ENCODE measurements at regions not wholly inside any gene's neighbourhood (a gene's known extent, or its start where the extent isn't known, plus 50 kb on each side); places are given as distances from the start of the nearest gene placed in this dataset.

DNA sequence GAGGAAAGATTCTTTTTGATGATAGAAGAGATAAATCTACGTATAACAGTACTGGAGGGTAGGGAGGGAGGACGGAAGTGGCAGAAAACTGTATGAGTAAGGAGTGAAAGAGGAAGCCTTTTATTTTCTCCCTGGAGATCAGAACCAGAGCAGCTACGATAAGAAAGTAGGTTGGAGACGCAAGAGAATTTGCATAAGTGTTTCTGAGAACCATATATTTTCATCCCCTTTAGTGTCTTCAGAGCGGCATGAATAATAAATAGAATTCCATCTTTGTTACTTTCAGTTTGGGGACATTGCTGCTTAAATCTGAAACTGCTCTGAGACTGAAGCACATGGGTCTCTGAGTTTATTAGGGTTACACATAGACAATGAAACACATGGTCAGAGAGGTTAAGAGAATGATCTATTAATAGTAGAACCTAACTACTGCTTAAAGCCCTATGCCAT lies 230.2 kb upstream of the TNP1 start:
- DNase-seq (ENCODE audit: low spot score), result no peak

DNA sequence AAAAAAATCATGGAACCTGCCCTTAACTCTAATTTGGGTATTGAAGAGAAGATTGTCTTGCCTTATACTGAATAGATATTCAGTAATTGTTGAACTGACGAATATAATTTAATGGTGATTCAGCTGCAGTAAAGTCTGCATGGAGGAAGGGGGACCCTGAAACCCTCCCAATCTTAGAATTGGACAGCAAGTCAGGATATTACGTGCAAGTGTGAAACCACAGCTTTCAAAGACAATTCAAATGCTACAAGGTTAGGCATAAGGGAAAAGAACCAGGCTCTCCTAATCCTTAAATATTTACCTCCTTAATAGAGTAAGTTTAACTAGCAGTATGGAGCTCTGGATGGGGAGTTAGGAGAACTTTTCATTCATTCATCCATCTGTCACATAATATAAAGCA lies 226.9 kb upstream of the TNP1 start:
- DNase-seq (ENCODE audit: low spot score), result no peak

DNA sequence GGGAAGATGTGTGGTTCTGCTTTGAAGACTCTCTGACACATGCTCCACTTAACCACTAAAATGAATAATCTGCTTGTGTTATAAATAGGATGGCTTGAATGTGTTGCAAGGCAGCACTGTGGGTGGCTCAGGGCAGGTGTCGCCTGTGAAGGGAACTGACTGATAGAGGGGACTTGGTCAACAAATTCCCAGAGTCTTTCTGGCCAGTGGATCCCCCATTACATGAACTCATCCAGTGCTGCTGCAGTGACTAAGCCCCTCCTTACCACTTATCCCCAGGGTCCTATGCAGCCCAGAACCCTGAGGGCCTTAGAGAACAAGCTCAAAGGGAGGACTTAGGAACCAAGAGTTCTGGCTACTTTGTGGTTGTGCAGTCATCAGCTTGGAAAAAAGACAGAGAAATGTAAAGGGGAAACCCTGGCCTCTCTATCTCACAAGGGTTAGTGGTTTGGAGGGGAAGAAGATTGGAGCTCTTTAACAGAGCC lies 226.2 kb upstream of the TNP1 start:
- DNase-seq (ENCODE audit: low spot score), result peak; percentile 27

DNA sequence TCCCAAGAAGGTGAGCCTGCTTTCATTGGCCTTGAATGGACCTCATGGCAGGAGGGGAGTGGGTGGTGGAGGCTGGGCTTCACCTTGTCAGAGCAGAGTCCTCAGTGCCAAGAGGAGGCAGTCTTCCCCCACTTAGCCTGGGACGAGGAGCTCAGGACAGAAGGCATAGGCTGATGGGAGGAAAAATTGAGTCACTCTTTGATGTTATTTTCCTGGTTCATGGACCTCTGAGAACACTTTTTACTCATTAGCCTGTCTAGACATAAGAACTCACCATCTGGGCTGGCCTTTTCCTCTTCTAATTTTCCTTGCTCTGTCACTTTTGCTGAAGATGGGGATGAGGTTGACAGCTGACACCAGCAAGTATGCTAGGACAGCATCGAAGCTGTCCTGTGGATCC lies 225.7 kb upstream of the TNP1 start:
- DNase-seq (ENCODE audit: low spot score), result no peak

DNA sequence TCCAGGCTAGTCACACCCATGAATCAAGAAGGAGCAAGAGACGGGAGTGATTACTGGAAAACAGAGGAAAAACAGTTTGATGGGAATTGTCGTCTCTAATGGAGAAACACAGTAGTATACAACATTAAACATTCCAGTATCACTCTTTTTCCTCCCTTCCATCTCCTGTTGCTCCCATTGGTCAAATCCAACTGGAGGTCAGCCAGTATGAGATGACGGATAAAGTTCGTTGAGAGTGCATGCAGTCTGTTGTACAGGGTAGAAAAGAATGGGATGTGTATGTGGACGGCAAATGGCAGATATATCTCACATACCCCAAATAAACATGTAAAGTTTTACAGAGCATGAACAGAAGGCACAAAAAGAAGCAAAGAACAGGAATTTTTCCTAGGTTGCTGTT lies 221.9 kb upstream of the TNP1 start:
- DNase-seq (ENCODE audit: low spot score), result no peak

DNA sequence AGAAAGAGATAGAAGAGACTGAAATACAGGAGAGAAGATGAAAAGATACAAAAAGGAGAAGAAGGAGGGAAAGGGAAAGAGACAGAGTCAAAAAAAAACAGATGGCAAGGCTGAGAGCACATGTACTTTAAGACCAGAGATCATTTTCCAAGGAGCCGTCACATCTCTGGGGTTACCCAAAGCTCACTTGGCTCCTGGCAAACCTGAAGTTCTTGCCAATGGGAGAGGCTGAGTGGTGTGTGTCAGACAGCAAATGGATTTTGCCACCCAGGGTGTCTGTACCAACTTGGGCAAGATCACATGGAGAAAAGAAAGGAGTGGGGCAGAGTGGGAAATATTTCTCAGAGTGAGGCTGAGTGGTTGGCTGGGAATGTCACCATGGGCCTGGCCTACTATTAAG lies 219.3 kb upstream of the TNP1 start:
- DNase-seq (ENCODE audit: low spot score), result no peak

DNA sequence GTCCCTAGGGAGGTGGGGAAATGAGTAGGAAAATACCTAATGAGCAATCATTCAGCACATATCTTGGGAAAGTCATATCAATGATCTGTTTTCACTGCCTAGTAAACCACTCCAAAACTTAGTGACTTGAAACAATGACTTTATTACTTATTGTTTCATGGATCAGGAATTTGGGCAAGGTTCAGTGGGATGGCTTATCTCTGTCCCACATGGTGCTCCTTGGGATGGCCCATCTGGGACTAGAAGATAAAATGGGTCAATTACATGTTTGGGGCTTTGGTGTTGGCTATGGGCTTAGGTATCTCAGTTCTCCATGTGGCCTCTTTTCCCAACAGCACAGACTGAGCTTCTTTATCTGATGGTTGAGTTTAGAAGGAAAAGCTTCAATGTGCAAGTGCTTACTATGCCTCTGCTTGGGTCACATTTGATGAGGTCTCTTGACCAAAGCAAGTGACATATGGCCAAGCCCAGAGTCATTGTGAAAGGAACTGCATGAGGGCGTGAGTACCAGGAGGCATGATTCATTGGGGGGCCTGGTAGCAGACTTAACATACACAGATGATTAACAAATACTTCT lies 218.1 kb upstream of the TNP1 start:
- no peak for DNase-seq (ENCODE audit: low spot score)

DNA sequence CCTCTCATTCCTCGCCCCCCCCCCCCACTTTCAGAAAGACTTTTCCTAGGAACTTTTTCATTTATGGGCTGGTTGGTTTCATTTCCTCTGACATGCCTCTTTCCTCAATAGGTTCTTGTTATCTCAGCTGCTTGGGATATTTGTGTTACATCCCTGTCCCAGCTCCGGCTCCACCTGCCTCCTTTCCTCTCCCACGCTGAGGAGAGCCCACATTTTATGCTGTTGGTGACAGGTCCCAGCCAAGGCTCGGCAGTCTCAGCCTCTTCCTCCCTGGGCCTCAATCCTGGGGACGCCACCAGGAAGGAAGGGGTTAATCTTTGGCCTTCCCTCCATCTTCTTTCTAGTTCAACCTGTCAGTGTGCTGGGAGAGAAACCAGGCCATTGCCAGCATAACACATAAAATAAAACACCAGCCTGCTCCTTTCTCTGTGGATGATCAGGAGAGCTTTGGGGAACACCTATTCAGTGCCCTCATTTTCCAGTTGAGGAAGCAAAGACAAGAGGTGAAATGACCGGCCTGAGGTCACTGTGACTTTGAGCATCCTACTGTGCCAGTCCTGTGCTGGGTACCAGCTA lies 216.9 kb upstream of the TNP1 start:
- no peak for DNase-seq (ENCODE audit: low spot score)

DNA sequence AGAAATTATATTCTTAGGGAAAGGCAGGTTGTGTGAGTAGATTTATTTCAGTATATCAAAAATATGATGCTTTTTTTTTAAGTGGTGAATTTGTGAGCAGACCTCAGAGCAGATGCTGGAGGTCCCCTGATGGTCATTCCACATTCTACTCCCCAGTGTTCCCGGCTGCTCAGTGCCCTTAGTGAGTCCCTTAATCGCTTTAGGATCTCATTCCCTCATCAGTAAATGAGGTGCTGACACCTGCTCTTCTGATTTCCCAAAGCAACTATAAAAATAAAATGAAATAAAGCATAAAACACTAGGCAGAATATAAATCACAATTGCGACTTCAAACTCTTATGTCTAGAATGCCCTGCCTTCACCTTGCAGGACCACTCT lies 216.2 kb upstream of the TNP1 start:
- DNase-seq (ENCODE audit: low spot score), result no peak

DNA sequence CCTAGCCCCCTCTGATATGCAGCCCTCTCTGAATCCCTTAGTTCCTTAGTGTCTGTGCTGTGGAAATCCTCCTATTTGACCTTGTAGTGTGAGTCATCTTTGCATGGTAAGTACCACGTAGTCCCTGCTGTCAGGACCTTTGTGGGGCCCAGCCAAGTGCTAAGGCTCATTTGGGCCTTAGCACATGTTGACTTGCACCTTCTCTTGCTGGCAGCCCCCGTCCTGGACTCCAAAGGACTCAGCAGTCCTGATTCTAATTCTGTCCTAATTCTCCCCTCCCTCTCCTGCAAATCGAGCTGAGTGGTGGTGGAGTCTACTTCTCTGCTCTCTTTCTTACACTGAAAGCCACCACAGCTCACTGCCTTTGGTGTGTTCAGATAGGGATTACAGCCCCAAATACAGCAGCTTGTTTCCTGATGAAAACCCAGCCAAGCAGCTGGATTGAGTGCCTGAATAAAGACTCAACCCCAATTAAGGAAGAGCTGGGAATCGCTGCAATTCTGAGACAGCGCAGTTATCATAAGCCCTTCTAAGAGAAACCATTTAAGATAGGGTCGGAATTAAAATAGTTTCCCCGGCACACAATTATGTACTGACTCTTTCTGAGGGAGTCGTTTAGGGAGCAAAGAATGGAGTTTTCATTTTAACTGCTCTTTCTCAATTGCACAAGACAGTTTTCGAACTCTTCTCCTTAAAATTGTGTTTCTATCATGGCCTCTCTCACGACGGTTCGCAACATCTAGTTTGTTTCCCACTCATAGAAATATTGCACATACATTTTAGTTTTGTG lies 215.6 kb upstream of the TNP1 start:
- DNase-seq (ENCODE audit: low spot score), result no peak

DNA sequence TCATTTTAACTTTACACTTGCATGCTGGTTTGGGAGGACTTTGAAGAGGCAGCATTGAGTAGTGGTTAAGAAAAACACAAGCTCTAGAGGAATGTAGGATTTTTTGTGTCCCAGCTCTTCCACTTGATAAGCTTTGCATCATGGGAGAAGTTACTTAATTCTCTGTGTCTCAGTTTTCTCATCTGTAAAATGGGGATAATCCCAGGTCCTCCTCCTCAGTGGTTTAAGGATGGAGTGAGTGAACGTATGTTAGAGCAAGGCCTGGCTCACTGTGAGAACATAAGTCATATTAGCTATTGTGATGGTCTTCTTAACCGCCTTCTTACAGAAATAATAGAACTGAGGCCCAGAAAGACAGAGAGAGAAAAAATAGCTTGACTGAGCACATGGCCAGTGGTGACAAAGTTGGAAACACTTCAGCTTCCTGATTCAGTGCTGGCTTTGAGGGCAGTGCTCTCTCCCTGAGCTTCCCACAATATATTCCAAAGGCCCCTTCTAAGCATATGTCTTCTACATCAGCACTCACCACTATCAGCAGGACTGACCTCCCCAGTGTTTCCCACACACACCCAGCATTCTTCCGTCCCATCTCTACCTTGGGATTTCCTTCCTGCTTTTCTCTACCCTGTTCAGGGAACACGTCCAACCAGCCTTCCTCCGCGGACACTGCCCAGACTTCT lies 214.9 kb upstream of the TNP1 start:
- DNase-seq (ENCODE audit: low spot score), result no peak

DNA sequence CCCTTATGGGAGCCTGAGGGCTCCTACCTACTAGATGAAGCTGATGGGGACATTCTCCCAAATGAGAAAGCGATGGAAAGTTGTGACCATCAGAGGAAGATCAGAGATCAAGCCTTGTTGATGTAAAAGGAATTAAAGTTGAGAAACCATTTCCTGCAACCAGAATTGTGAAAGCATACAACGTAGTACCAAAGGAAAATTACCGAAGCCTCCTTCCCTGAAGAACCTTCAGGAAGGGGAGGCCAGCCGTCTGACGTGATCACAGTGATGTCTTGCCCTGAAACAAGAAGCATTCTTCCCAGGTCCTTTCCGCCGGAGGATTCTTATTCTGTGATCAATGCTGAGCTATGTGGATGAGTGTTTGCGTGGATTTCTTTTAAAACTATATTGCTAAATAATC lies 211.6 kb upstream of the TNP1 start:
- DNase-seq (ENCODE audit: low spot score), result no peak

DNA sequence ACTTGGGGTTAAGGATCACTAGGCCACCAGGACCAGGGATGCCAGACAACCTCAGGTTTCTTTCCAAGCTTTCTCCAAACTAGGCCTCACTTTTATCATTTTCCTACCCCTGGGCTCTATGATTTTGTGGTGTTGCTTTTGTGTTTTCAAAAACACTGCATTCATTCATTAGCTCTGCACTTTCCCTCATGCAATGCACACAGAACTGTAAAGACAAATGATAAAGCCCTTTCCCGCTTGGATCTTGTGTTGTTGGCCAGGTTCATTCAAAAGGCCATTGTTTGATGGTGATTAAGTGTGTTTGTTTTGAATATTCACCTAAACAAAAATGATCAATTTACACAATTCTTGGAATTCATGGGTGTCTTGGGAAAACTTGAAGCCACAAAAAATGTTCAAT lies 210.7 kb upstream of the TNP1 start:
- DNase-seq (ENCODE audit: low spot score), result no peak

DNA sequence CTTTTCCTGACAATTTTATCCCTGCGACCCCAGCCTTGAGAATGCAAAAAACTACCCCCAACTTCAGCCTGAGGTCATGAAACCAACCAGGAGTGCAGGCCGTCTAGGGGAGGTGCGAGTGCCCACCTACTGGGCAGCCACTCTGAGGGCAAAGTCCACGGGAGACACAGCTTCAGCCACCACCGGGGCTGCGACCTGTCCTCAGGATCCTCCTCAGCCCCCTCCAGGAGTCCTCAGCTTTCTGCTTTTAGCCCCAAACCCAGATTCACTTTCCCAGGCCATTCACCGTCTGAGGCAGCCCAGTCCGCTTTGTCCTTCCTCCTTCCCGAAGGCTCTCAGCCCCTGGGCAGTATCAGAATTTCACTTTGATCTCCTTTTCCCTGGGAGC lies 210.2 kb upstream of the TNP1 start:
- no peak for DNase-seq (ENCODE audit: low spot score)

DNA sequence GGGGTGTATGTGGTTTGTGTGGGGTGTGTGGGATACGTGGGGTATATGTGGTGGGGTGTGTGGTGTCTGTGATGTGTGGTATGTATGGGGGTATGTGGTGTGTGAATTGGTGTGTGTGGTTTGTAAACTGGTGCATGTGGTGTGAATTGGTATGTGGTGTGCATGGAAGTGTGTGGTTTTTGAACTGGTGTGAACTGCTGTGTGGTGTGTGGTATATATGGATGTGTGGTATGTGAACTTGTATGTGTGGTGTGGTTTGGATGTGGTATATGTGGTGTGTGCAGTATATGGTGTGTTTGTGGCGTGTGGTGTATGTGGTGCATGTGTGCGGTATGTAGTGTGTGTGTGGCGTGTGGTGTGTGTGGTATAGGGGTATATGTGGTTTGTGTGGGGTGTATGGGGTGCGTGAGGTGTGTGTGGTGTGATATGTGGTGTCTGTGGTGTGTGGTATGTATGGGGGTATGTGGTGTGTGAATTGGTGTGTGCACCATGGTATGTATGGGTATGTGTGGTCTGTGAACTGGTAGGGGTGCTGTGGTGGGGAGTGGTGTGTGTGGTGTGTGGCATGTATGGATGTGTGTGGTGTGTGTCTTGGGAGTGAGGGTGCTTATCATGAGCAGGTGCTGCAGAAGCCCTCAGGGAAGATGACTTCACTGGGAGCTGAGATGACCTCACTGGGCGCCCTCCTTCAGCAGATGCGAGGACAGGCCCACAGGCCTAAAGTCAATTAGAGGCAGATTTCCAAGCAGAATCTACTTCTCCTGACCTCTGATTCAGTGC lies 209.6 kb upstream of the TNP1 start:
- no peak for DNase-seq (ENCODE audit: low spot score)

DNA sequence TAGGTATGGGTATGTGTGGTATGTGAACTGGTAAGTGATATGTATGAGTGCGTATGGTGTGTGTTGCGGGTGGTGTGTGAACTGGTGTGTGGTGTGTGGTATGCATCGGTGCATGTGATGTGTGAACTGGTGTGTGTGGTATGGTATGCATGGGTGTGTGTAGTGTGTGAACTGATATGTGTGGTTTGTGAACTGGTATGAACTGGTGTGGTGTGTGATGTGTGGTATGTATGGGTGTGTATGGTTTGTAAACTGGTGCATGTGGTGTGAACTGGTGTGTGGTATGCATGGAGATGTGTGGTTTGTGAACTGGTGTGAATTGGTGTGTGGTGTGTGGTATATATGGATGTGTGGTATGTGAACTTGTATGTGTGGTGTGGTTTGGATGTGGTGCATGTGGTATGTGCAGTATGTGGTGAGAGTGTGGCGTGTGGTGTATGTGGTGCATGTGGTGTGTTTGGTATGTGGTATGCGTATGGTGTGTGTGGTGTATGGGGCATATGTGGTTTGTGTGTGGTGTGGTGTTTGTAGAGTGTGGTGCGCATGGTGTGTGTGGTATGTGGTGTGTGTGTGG lies 208.9 kb upstream of the TNP1 start:
- no peak for DNase-seq (ENCODE audit: low spot score)

DNA sequence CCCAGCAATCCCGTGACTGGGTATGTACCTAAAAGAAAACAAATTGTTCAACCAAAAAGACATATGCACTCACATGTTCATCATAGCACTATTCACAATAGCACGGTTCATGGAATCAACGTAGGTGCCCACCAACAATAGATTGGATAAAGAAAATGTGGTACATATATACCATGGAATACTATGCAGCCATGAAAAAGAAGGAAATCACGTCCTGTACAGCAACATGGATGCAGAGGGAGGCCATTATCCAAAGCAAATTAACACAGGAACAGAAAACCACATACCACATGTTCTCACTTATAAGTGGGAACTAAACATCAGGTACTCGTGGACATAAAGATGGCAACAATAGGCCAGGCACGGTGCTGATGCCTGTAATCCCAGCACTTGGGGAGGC lies 207.9 kb upstream of the TNP1 start:
- DNase-seq (ENCODE audit: low spot score), result no peak

DNA sequence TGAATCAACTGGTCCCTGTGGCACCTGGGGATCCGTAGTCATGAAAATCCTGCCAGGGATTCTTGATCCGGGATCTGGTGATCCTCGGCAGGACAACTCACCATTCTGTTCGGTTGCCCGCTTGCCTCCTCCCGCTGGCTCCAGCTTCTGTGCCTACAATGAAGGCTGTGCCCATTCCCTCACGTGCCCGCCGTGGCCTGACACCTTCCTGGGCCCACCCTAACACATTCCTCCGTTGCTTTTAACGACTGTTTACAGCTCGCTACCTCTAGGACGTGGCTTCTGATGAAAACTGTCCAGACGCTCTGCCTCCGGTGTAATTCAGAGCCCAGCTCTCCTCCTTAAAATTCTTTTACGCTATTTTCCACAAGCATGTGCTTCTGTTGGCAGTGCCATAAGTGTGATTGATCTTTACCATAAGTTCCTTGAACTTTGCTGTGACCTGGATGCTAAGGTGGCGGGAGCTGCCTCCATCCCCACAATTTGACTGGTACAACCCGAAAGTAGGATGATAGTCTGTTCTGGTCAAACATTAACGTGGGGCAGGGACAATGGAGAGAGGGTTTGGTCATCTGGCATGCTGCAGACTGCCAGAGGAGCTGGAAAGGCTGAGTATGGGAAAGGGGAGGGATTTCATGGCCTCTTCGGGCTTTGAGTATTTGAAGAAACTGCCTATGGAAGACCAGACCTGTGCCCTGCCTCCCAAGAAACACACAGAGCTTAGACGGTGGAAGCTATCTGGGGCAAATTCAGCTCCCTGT lies 206.8 kb upstream of the TNP1 start:
- DNase-seq (ENCODE audit: low spot score), result no peak

DNA sequence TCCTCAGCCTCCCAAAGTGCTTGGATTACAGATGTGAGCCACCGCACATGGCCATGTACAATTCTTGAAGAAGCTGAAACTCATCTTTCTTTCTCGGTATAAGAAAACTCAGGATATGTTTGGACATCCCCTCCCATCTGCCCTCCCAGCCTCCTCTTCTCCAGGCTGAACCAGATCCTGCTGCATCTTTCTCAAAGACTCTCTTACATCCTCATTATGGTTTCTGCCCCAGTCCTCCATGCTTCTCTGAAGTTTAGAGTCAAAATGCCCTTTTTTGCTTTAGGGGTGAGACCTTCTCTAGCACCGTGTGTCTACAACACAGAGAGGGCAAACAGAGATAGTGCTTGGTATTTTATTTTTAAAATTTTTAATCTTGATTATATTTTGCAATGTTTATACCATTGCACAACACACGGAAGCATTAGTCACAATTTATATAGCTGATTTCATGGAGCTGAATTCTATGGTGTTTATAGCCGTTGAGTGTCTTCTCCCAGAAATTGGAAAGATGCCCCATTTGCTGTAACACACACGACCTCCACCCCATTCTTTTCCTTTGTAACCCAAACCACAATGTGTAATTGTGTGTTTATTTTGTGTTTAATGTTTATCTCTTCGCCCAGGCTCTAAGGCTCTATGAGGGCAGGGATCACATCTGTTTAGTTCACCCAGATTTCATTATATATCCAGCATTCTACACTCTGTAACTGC lies 206.0 kb upstream of the TNP1 start:
- DNase-seq (ENCODE audit: low spot score), result no peak

DNA sequence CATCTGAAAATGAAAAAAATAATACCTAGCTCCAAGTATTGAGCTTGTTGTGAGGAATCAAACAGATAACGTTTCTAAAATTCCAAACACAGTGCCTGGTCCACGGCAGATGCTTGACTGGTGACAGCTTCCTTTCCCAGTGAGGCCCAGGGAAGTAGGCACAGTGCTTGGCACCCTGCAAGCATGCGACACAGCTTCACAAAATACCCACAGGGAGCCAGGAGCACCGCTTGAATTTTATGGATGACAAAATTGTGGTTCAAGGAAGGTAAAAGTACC lies 205.1 kb upstream of the TNP1 start:
- DNase-seq (ENCODE audit: low spot score), result no peak
